ENCODE measurements at regions not wholly inside any gene's neighbourhood (a gene's known extent, or its start where the extent isn't known, plus 50 kb on each side); places are given as distances from the start of the nearest gene placed in this dataset.

DNA sequence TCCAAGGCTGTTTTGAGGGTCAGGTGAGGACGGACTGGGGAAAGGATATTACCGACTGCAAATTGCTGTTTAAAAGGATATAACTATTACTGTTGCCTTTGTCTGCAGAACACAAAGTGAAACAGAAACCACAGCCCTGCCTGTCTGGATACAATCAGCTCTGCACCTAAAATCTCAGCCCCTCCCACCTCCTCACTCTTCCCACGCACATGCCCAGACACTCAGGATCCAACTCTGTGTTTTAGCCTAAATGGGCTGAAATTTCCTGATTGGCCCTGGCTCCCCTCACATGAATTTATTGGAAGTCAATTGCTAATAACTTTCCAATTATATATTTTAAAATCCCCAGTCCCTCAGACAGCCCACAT, 176.3 kb upstream of the PPP1R26 start (continued):
- TF ChIP-seq, protein P1, sequence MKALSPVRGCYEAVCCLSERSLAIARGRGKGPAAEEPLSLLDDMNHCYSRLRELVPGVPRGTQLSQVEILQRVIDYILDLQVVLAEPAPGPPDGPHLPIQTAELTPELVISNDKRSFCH (CRISPR knock-in tag; IDR thresholded peaks at IDR 0.05): no peak
- TF ChIP-seq, protein P1 (tag; IDR thresholded peaks at IDR 0.05): no peak

DNA sequence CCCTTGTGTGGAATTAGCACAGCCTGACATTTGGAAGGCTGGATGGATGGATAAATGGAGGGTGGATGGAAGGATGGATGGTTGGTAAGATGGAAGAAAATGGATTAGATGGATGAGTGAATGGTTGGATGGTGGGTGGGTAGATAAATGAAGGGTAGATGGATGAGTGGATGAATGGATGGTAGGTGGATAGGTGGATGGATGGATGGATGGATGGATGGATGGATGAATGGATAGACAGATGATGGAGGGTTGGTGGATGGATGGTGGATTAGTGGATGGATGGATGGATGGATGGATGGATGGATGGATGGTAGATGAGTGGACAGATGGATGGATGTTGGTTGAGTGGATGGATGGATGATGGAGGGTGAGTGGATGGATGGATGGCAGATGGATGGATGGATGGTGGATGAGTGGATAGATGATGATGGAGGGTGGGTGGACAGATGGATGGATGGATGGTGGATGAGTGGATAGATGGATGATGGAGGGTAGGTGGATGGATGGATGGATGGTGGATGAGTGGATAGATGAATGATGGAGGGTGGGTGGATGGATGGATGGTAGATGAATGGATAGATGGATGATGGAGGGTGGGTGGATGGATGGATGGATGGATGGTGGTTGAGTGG, 175.6 kb upstream of the PPP1R26 start:
- H3K9ac ChIP-seq (ENCODE audit: insufficient read depth in 1 of 2, low read depth in 2 of 2, low read length in 2 of 2): no peak overlapping the region
- no peak overlapping the region for H3K4me3 ChIP-seq
- H3K27ac ChIP-seq (ENCODE audit: extremely low read depth, low read depth, low read length): no peak overlapping the region
- ChIA-PET POLR2A (no interaction called here), CTCF (ENCODE audit: low intra/inter-chr PET ratio) (no interaction called here)
- ATAC-seq (no peak), FAIRE-seq (no peak), DNase-seq (ENCODE audit: extremely low read depth in 1 of 4, low spot score in 3 of 4) (no peak)
- no peaks in the 10 kb centered on the region for H3K4me1 ChIP-seq (replicated peaks in 1 of 2; ENCODE audit: control insufficient read depth in 2 of 2, insufficient read depth in 2 of 2, low read length in 2 of 2)
- no peak overlapping the region for H3K4me2 ChIP-seq (ENCODE audit: insufficient read depth, low read length)
- no peaks in the 10 kb centered on the region for H3K36me3 ChIP-seq (ENCODE audit: control insufficient read depth, insufficient read depth, low read length)
- intact Hi-C loops (cut with micrococcal nuclease): no loop called here
- H2AFZ ChIP-seq (ENCODE audit: low read depth, low read length): no peak overlapping the region
- TF ChIP-seq EHMT2 (IDR thresholded peaks at IDR 0.05) (0 out of 2 replicates have a peak, but pooled peaks have one; percentile 35), BACH1 (tag; IDR thresholded peaks at IDR 0.05) (no peak)
- TF ChIP-seq, protein P2, sequence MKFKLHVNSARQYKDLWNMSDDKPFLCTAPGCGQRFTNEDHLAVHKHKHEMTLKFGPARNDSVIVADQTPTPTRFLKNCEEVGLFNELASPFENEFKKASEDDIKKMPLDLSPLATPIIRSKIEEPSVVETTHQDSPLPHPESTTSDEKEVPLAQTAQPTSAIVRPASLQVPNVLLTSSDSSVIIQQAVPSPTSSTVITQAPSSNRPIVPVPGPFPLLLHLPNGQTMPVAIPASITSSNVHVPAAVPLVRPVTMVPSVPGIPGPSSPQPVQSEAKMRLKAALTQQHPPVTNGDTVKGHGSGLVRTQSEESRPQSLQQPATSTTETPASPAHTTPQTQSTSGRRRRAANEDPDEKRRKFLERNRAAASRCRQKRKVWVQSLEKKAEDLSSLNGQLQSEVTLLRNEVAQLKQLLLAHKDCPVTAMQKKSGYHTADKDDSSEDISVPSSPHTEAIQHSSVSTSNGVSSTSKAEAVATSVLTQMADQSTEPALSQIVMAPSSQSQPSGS (CRISPR knock-in tag; IDR thresholded peaks at IDR 0.05): no peak
- H3K9me3 ChIP-seq (replicated peaks; ENCODE audit: control insufficient read depth, insufficient read depth, low read depth, low read length): no peaks in the 10 kb centered on the region
- 0 out of 2 replicates have a peak, but pooled peaks cover 4% of the 10 kb centered on the region for H4K20me1 ChIP-seq (replicated peaks; ENCODE audit: control insufficient read depth, insufficient read depth, low read length)
- H3K79me2 ChIP-seq (ENCODE audit: control insufficient read depth, insufficient read depth, low read length): no peaks in the 10 kb centered on the region
- no TSS peak for BruUV-seq (replicated peaks)
- peaks cover 11 to 65% of the 10 kb centered on the region in 2 experiments; a peak in 3 of 5 replicates for H3K27me3 ChIP-seq (ENCODE audit: control insufficient read depth in 2 of 2, insufficient read depth in 2 of 2, low read length in 2 of 2)
- no peaks in the 10 kb centered on the region for H3K9me1 ChIP-seq (ENCODE audit: control insufficient read depth, insufficient read depth, low read length)
- in situ Hi-C loops (cut with MboI): no loop called here

All from K562 (cell line).